Neural cell (in vitro differentiated cells): ENCODE measurements at regions not wholly inside any gene's neighbourhood (a gene's known extent, or its start where the extent isn't known, plus 50 kb on each side); places are given as distances from the start of the nearest gene placed in this dataset.

ENCODE experiments used
- EP300 ChIP-seq: fragments of 450-650 bp; conservative IDR thresholded peaks from 2 replicates; pipeline ENCODE4 v1.6.1; 2014; ENCODE audit warnings: antibody characterized with exemption, mild to moderate bottlenecking, moderate library complexity; ENCODE audit not compliant: poor library complexity, severe bottlenecking
- EZH2 ChIP-seq: fragments of 200-600, 300-800 bp; shearing (Covaris generic), sonication (generic); IDR thresholded peaks from 2 replicates; pipeline ENCODE4 v1.6.1; 2014; ENCODE audit warnings: antibody characterized with exemption, low read length, borderline replicate concordance, mild to moderate bottlenecking; ENCODE audit not compliant: insufficient read depth, poor library complexity, severe bottlenecking
- MXI1 ChIP-seq: fragments of 450-650 bp; conservative IDR thresholded peaks from 2 replicates; pipeline ENCODE4 v1.6.1; 2014; ENCODE audit warnings: antibody characterized with exemption, mild to moderate bottlenecking; ENCODE audit not compliant: poor library complexity, severe bottlenecking
- POLR2AphosphoS5 ChIP-seq: IDR thresholded peaks from 2 replicates; pipeline ENCODE4 v1.6.1; 2012
- RAD21 ChIP-seq: fragments of 450-650 bp; conservative IDR thresholded peaks from 2 replicates; pipeline ENCODE4 v1.6.1; 2014; ENCODE audit warnings: antibody characterized with exemption, mild to moderate bottlenecking, moderate library complexity
- SMC3 ChIP-seq: fragments of 450-650 bp; conservative IDR thresholded peaks from 2 replicates; pipeline ENCODE4 v1.6.1; 2014; ENCODE audit warnings: antibody characterized with exemption, mild to moderate bottlenecking, moderate library complexity; ENCODE audit not compliant: poor library complexity
- TAF1 ChIP-seq: IDR thresholded peaks from 2 replicates; pipeline ENCODE4 v1.6.1; 2012; ENCODE audit warnings: low read depth
- TF ChIP-seq, protein P1 (sequence below): fragments of 450-650 bp; IDR thresholded peaks from 2 replicates; pipeline ENCODE4 v1.5.1; 2014; ENCODE audit warnings: antibody characterized with exemption, mild to moderate bottlenecking, moderate library complexity; ENCODE audit not compliant: poor library complexity, severe bottlenecking
- TF ChIP-seq, protein P2 (sequence below): IDR thresholded peaks from 2 replicates; pipeline ENCODE4 v1.6.1; 2012; ENCODE audit warnings: borderline replicate concordance

DNA sequence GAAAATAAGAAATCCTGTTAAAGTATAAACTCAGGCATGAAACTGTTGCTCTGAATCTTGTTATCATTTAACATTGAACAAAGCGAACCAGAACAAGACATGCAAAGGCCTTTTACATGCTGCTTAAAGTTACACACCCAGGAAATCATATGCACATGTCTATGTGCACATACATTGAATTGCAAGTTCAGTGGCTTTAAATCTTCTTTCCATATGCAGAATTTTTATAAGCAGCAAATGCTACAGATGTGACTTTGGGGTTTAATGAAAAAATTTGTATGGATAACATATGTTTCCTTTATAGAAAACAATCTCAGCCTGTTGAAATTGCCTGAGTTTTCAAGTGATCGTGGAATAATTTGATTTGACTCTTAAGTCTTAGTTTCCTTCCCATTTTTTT is 193.9 kb downstream of the AEBP2 start:
- TF ChIP-seq, protein P1, sequence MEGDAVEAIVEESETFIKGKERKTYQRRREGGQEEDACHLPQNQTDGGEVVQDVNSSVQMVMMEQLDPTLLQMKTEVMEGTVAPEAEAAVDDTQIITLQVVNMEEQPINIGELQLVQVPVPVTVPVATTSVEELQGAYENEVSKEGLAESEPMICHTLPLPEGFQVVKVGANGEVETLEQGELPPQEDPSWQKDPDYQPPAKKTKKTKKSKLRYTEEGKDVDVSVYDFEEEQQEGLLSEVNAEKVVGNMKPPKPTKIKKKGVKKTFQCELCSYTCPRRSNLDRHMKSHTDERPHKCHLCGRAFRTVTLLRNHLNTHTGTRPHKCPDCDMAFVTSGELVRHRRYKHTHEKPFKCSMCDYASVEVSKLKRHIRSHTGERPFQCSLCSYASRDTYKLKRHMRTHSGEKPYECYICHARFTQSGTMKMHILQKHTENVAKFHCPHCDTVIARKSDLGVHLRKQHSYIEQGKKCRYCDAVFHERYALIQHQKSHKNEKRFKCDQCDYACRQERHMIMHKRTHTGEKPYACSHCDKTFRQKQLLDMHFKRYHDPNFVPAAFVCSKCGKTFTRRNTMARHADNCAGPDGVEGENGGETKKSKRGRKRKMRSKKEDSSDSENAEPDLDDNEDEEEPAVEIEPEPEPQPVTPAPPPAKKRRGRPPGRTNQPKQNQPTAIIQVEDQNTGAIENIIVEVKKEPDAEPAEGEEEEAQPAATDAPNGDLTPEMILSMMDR: no peak
- TF ChIP-seq RAD21: no peak
- no peak for TF ChIP-seq POLR2AphosphoS5
- TF ChIP-seq TAF1: no peak
- no peak for TF ChIP-seq SMC3
- TF ChIP-seq, protein P2, sequence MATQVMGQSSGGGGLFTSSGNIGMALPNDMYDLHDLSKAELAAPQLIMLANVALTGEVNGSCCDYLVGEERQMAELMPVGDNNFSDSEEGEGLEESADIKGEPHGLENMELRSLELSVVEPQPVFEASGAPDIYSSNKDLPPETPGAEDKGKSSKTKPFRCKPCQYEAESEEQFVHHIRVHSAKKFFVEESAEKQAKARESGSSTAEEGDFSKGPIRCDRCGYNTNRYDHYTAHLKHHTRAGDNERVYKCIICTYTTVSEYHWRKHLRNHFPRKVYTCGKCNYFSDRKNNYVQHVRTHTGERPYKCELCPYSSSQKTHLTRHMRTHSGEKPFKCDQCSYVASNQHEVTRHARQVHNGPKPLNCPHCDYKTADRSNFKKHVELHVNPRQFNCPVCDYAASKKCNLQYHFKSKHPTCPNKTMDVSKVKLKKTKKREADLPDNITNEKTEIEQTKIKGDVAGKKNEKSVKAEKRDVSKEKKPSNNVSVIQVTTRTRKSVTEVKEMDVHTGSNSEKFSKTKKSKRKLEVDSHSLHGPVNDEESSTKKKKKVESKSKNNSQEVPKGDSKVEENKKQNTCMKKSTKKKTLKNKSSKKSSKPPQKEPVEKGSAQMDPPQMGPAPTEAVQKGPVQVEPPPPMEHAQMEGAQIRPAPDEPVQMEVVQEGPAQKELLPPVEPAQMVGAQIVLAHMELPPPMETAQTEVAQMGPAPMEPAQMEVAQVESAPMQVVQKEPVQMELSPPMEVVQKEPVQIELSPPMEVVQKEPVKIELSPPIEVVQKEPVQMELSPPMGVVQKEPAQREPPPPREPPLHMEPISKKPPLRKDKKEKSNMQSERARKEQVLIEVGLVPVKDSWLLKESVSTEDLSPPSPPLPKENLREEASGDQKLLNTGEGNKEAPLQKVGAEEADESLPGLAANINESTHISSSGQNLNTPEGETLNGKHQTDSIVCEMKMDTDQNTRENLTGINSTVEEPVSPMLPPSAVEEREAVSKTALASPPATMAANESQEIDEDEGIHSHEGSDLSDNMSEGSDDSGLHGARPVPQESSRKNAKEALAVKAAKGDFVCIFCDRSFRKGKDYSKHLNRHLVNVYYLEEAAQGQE: no peak
- TF ChIP-seq EP300: no peak
- TF ChIP-seq EZH2: no peak
- no peak for TF ChIP-seq MXI1
